ENCODE measurements at regions not wholly inside any gene's neighbourhood (a gene's known extent, or its start where the extent isn't known, plus 50 kb on each side); places are given as distances from the start of the nearest gene placed in this dataset.

- no peak overlapping the region for H2BK15ac ChIP-seq (ENCODE audit: low read length)
- no peak overlapping the region for H2BK120ac ChIP-seq (replicated peaks; ENCODE audit: low read depth, low read length)
- H3K79me1 ChIP-seq (ENCODE audit: low read depth, low read length), result no peaks in the 10 kb centered on the region
- no peak overlapping the region for H4K5ac ChIP-seq (ENCODE audit: insufficient read length, low read depth, low read length)
- DNase-seq (ENCODE audit: low read depth in 1 of 2, low spot score in 2 of 2), result no peak
- no peak overlapping the region for H4K8ac ChIP-seq (ENCODE audit: extremely low read depth, insufficient read depth, low read length)
- H2BK20ac ChIP-seq (ENCODE audit: low read length), result no peak overlapping the region
- H2AFZ ChIP-seq (ENCODE audit: low read length), result no peak overlapping the region
- no peaks in the 10 kb centered on the region for H3K4me1 ChIP-seq (replicated peaks in 1 of 4; ENCODE audit: control insufficient read depth in 3 of 4, insufficient read depth in 4 of 4, low read length in 3 of 4)
- no peaks in the 10 kb centered on the region for H3K79me2 ChIP-seq (ENCODE audit: control insufficient read depth in 1 of 2, insufficient read depth in 2 of 2, low read length in 2 of 2)
- no peak overlapping the region for H3K4ac ChIP-seq (replicated peaks; ENCODE audit: insufficient read length, low read depth, low read length)
- no peak overlapping the region for H4K91ac ChIP-seq (replicated peaks; ENCODE audit: insufficient read length, low read length)
- no peaks in the 10 kb centered on the region for H3K27me3 ChIP-seq (replicated peaks in 1 of 4; ENCODE audit: control insufficient read depth in 3 of 4, extremely low read depth in 1 of 4, insufficient read depth in 3 of 4, low read length in 3 of 4)
- no peak overlapping the region for H3K56ac ChIP-seq (replicated peaks; ENCODE audit: insufficient read length, low read depth, low read length)
- CTCF ChIA-PET (ENCODE audit: partially characterized antibody), result interaction anchor here (0.8 kb wide), 1 partner anchor 10 kb away, joined by 3 read pairs; no protein-coding TSS in a partner anchor
- no peaks in the 10 kb centered on the region for H3K9me3 ChIP-seq (ENCODE audit: insufficient read depth in 2 of 2, low read depth in 1 of 2, low read length in 1 of 2)
- FAIRE-seq, result no peak
- no peak overlapping the region for H3K23ac ChIP-seq (ENCODE audit: insufficient read length)
- H3K18ac ChIP-seq (ENCODE audit: extremely low read depth, low read length), result no peak overlapping the region
- H3K23me2 ChIP-seq (ENCODE audit: low read depth, low read length), result no peaks in the 10 kb centered on the region
- no peak overlapping the region for H2AK5ac ChIP-seq (ENCODE audit: low read depth, low read length)
- H4K20me1 ChIP-seq (replicated peaks in 1 of 2; ENCODE audit: control insufficient read depth in 1 of 2, insufficient read depth in 2 of 2, low read length in 2 of 2), result no peaks in the 10 kb centered on the region
- no peak overlapping the region for H2BK5ac ChIP-seq (ENCODE audit: low read depth, low read length)
- no peak overlapping the region for H3K14ac ChIP-seq (ENCODE audit: insufficient read length)
- H3K4me3 ChIP-seq (ENCODE audit: extremely low read depth in 1 of 4, insufficient read depth in 2 of 4, low read depth in 3 of 4, low read length in 4 of 4), result no peak overlapping the region
- H3K4me2 ChIP-seq (ENCODE audit: insufficient read depth in 1 of 2, low read depth in 2 of 2, low read length in 2 of 2), result no peak overlapping the region
- H3K36me3 ChIP-seq (ENCODE audit: control insufficient read depth in 2 of 4, insufficient read depth in 4 of 4, low read length in 3 of 4), result no peaks in the 10 kb centered on the region
- H2BK12ac ChIP-seq (ENCODE audit: low read depth, low read length), result no peak overlapping the region
- POLR2A ChIA-PET (ENCODE audit: partially characterized antibody), result no interaction called here
- H3K27ac ChIP-seq (ENCODE audit: low read depth, low read length), result no peak overlapping the region
- TF ChIP-seq KDM5A (IDR thresholded peaks at IDR 0.05; ENCODE audit: low read length), result no peak
- TF ChIP-seq JUN (IDR thresholded peaks at IDR 0.05; ENCODE audit: low read depth, low read length), result no peak
- no peak for TF ChIP-seq CHD1 (IDR thresholded peaks at IDR 0.05; ENCODE audit: low read depth, low read length)
- no peak for TF ChIP-seq SIN3A (conservative IDR thresholded peaks at IDR 0.05 in 1 of 2, IDR thresholded peaks at IDR 0.05 in 1 of 2; ENCODE audit: low read depth in 1 of 2, low read length in 2 of 2)
- no peak for TF ChIP-seq SUZ12 (IDR thresholded peaks at IDR 0.05; ENCODE audit: low read length)
- no peak for TF ChIP-seq TAF1 (IDR thresholded peaks at IDR 0.05; ENCODE audit: low read depth, low read length)
- TF ChIP-seq NANOG (IDR thresholded peaks at IDR 0.05; ENCODE audit: insufficient read depth, low read depth, low read length, poor library complexity, severe bottlenecking), result no peak
- no peak for TF ChIP-seq NRF1 (IDR thresholded peaks at IDR 0.05; ENCODE audit: low read depth, low read length)
- H3K9ac ChIP-seq (replicated peaks in 1 of 4; ENCODE audit: extremely low read depth in 1 of 4, low read depth in 3 of 4, low read length in 3 of 4), result no peak overlapping the region
- 92% methylated on average over 3 of the region's 3 CpGs; no CpG with 5 or more reads in 1 of the 2 experiments for WGBS, 2 experiments (ENCODE audit: extremely low coverage in 1 of 2, insufficient coverage in 1 of 2, insufficient read length in 1 of 2, insufficient replicate concordance in 2 of 2, low coverage in 1 of 2, low lambda C conversion rate in 2 of 2, missing lambda C conversion rate in 1 of 2)
These were observed 60.4 kb upstream of the IFNG-AS1 start for GRCh38 chr12:67928621-67929383.

Data from H1 (cell line).